ENCODE measurements at regions not wholly inside any gene's neighbourhood (a gene's known extent, or its start where the extent isn't known, plus 50 kb on each side); places are given as distances from the start of the nearest gene placed in this dataset.

GRCh38 chr1:222040121-222040805 is 298.4 kb upstream of the DUSP10 start:
- Mint-ChIP-seq H3K4me1 (ENCODE audit: low read depth, unreplicated experiment) (no peaks in the 10 kb centered on the region), H3K9me3 (ENCODE audit: unreplicated experiment) (no peaks in the 10 kb centered on the region), H3K27me3 (ENCODE audit: insufficient read depth, unreplicated experiment) (peaks cover 5% of the 10 kb centered on the region), H3K27ac (ENCODE audit: unreplicated experiment) (no peak overlapping the region), H3K36me3 (ENCODE audit: insufficient read depth, unreplicated experiment) (no peaks in the 10 kb centered on the region), H3K4me3 (ENCODE audit: unreplicated experiment) (no peak overlapping the region)
- no TSS peak for BruUV-seq (replicated peaks)
- no peak overlapping the region for H3K4me3 ChIP-seq (ENCODE audit: low read depth, low read length)
- H3K4me1 ChIP-seq: no peaks in the 10 kb centered on the region
- intact Hi-C loops (cut with micrococcal nuclease; ENCODE audit: unreplicated experiment): no loop called here
- CTCF ChIA-PET: no interaction called here
- no peaks in the 10 kb centered on the region for H3K36me3 ChIP-seq (ENCODE audit: control insufficient read depth, insufficient read depth, low read length)
- POLR2A ChIA-PET: no interaction called here
- TF ChIP-seq, protein P1, sequence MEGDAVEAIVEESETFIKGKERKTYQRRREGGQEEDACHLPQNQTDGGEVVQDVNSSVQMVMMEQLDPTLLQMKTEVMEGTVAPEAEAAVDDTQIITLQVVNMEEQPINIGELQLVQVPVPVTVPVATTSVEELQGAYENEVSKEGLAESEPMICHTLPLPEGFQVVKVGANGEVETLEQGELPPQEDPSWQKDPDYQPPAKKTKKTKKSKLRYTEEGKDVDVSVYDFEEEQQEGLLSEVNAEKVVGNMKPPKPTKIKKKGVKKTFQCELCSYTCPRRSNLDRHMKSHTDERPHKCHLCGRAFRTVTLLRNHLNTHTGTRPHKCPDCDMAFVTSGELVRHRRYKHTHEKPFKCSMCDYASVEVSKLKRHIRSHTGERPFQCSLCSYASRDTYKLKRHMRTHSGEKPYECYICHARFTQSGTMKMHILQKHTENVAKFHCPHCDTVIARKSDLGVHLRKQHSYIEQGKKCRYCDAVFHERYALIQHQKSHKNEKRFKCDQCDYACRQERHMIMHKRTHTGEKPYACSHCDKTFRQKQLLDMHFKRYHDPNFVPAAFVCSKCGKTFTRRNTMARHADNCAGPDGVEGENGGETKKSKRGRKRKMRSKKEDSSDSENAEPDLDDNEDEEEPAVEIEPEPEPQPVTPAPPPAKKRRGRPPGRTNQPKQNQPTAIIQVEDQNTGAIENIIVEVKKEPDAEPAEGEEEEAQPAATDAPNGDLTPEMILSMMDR (IDR thresholded peaks at IDR 0.05; ENCODE audit: insufficient read depth in 1 of 2, low read depth in 1 of 2, low read length in 1 of 2, severe bottlenecking in 1 of 2, unreplicated experiment in 1 of 2): no peak
- no peaks in the 10 kb centered on the region for H3K9me3 ChIP-seq
- H3K27me3 ChIP-seq (replicated peaks; ENCODE audit: control insufficient read depth, insufficient read depth, low read length): no peaks in the 10 kb centered on the region
- no peak for DNase-seq

GRCh38 chr1:222038971-222039370 is 297.1 kb upstream of the DUSP10 start:
- no peaks in the 10 kb centered on the region for H3K9me3 Mint-ChIP-seq (ENCODE audit: unreplicated experiment)
- H3K36me3 Mint-ChIP-seq (ENCODE audit: insufficient read depth, unreplicated experiment): no peaks in the 10 kb centered on the region
- peaks cover 5% of the 10 kb centered on the region for H3K27me3 Mint-ChIP-seq (ENCODE audit: insufficient read depth, unreplicated experiment)
- H3K36me3 ChIP-seq (ENCODE audit: control insufficient read depth, insufficient read depth, low read length): no peaks in the 10 kb centered on the region
- no peaks in the 10 kb centered on the region for H3K9me3 ChIP-seq
- ChIA-PET POLR2A (no interaction called here), CTCF (no interaction called here)
- no peaks in the 10 kb centered on the region for H3K4me1 Mint-ChIP-seq (ENCODE audit: low read depth, unreplicated experiment)
- H3K4me3 Mint-ChIP-seq (ENCODE audit: unreplicated experiment): no peak overlapping the region
- no peaks in the 10 kb centered on the region for H3K4me1 ChIP-seq
- no peaks in the 10 kb centered on the region for H3K27me3 ChIP-seq (replicated peaks; ENCODE audit: control insufficient read depth, insufficient read depth, low read length)
- H3K27ac Mint-ChIP-seq (ENCODE audit: unreplicated experiment): no peak overlapping the region
- intact Hi-C loops (cut with micrococcal nuclease; ENCODE audit: unreplicated experiment): no loop called here
- H3K4me3 ChIP-seq (ENCODE audit: low read depth, low read length): no peak overlapping the region
- DNase-seq: no peak
- TF ChIP-seq, protein P1 (IDR thresholded peaks at IDR 0.05; ENCODE audit: insufficient read depth in 1 of 2, low read depth in 1 of 2, low read length in 1 of 2, severe bottlenecking in 1 of 2, unreplicated experiment in 1 of 2): no peak
- BruUV-seq (replicated peaks): no TSS peak

DNA sequence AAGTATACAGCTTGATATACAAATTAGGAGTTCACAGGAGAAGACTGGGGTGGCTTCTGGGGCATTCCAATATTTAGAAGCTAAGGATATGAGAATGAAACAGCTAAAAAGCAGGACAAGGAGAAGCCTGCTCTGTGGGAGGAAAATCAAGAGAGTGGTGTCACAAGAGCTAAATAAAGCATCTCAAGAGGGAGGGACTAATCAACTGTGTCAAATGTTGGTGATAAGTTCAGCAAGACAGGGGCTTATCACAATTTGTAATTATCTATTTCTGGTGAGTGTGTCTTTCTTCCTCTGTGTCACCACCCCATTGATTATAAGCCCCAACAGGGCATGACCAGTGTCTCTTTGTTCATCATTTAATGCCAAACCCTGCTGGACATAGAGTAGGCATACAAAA is 295.8 kb upstream of the DUSP10 start:
- no peak overlapping the region for H3K4me3 Mint-ChIP-seq (ENCODE audit: unreplicated experiment)
- H3K27ac Mint-ChIP-seq (ENCODE audit: unreplicated experiment): no peak overlapping the region
- BruUV-seq (replicated peaks): no TSS peak
- H3K4me3 ChIP-seq (ENCODE audit: low read depth, low read length): no peak overlapping the region
- H3K36me3 Mint-ChIP-seq (ENCODE audit: insufficient read depth, unreplicated experiment): no peaks in the 10 kb centered on the region
- no peaks in the 10 kb centered on the region for H3K27me3 ChIP-seq (replicated peaks; ENCODE audit: control insufficient read depth, insufficient read depth, low read length)
- CTCF ChIA-PET: no interaction called here
- H3K9me3 ChIP-seq: no peaks in the 10 kb centered on the region
- intact Hi-C loops (cut with micrococcal nuclease; ENCODE audit: unreplicated experiment): no loop called here
- H3K27me3 Mint-ChIP-seq (ENCODE audit: insufficient read depth, unreplicated experiment): peaks cover 5% of the 10 kb centered on the region
- H3K9me3 Mint-ChIP-seq (ENCODE audit: unreplicated experiment): no peaks in the 10 kb centered on the region
- no peaks in the 10 kb centered on the region for H3K4me1 Mint-ChIP-seq (ENCODE audit: low read depth, unreplicated experiment)
- TF ChIP-seq, protein P1 (IDR thresholded peaks at IDR 0.05; ENCODE audit: insufficient read depth in 1 of 2, low read depth in 1 of 2, low read length in 1 of 2, severe bottlenecking in 1 of 2, unreplicated experiment in 1 of 2): no peak
- DNase-seq: no peak
- POLR2A ChIA-PET: no interaction called here
- H3K4me1 ChIP-seq: no peaks in the 10 kb centered on the region
- no peaks in the 10 kb centered on the region for H3K36me3 ChIP-seq (ENCODE audit: control insufficient read depth, insufficient read depth, low read length)

All from Caco-2 (cell line).